ENCODE measurements at regions not wholly inside any gene's neighbourhood (a gene's known extent, or its start where the extent isn't known, plus 50 kb on each side); places are given as distances from the start of the nearest gene placed in this dataset.

GRCh38 chr6:114783083-114783482 is 440.3 kb upstream of the HS3ST5 start:
- TF ChIP-seq TAF1 (IDR thresholded peaks at IDR 0.05; ENCODE audit: borderline replicate concordance, low read depth, low read length) (no peak), MXI1 (IDR thresholded peaks at IDR 0.05; ENCODE audit: low read depth, low read length) (no peak)
